ENCODE measurements at regions not wholly inside any gene's neighbourhood (a gene's known extent, or its start where the extent isn't known, plus 50 kb on each side); places are given as distances from the start of the nearest gene placed in this dataset.

DNA sequence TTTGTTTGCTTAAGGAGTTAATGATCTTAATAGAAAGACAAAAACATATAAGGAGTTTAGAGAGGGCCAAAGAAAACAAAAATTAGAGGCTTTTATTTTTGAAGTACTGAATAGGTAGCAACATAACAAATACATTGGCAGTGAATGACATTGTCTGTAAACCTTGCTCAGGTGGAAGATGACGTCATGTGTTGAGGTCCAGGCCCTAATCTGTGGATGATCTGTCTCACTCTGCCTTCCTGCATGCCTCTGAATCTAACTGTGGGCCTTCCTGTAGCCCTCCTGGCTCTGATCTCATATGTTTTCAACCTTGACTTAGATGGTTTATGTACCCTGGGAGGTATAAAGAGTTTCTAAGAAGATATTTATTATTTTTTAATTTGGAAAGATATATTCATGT lies 58.1 kb upstream of the DYNAP start:
- no peak for DNase-seq

All from NCI-H146 (cell line).